Spleen (tissue), 7 donors: ENCODE measurements at regions not wholly inside any gene's neighbourhood (a gene's known extent, or its start where the extent isn't known, plus 50 kb on each side); places are given as distances from the start of the nearest gene placed in this dataset.

Experiments used
- CTCF ChIP-seq, 11 experiments: fragments of 200-600 bp in 7 of 11; fragments of 450-650 bp in 4 of 11; sonication (generic) in 4 of 11; IDR thresholded peaks in 8 of 11; conservative IDR thresholded peaks in 3 of 11; 1 replicate in 7 of 11; 2 replicates in 4 of 11; pipeline versions ENCODE4 v1.4.0 to v1.8.0; 2016 to 2021; ENCODE audit warnings: antibody characterized with exemption in 11 of 11, inconsistent platforms in 4 of 11, mild to moderate bottlenecking in 1 of 11
- POLR2A ChIP-seq, 3 donors: fragments of 450-650 bp; IDR thresholded peaks; one replicate each; pipeline ENCODE4 v1.5.1; 2017; ENCODE audit warnings: antibody characterized with exemption in 3 of 3, mild to moderate bottlenecking in 1 of 3
- donor health status: DM: no; HTN: no; CAD: no; lungs with moderate emphysema.
- donor health status: DM: no; HTN: no; CAD: no.
- donor health status: DM: no; HTN: no; CAD: no.

GRCh38 chr2:129479892-129480291 is 499.6 kb upstream of the RAB6C start:
- no peak for TF ChIP-seq POLR2A (IDR thresholded peaks at IDR 0.05)
- no peak for TF ChIP-seq CTCF (IDR thresholded peaks at IDR 0.05 in 8 of 11, conservative IDR thresholded peaks at IDR 0.05 in 3 of 11)
